ENCODE measurements at regions not wholly inside any gene's neighbourhood (a gene's known extent, or its start where the extent isn't known, plus 50 kb on each side); places are given as distances from the start of the nearest gene placed in this dataset.

DNA sequence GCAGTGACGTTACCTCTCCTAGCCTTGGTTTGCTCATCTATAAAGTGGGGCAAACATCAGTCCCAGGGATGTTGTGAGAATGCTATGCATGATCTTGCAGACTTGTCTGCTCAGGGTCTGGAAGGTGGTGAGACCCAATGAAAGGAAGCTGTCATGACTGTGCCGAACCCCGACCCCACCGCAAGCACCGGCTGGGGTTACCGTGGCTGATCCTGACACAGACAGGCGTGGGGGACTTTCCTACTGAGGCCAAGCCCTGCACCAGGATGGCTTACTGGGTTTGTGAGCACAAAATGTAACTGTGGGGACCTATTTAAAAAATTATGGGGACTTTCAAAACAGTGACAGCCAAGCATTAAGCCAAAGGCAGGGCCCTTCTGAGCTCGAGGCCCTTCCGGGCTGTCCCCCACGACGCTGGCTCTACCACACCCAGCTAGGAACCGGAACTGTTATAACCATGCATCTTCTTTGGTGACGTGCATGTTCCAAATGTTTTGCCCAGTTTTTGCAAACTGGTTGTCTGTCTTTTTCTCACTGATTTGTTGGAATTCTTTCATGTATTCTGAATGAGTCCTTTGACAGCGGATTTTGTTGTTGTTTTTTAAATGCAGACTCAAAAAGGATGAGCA is 76.6 kb upstream of the PMEPA1 start:
- no peak overlapping the region for H3K4me3 ChIP-seq (ENCODE audit: extremely low read depth in 1 of 4, insufficient read depth in 2 of 4, low read depth in 3 of 4, low read length in 4 of 4)
- H3K79me2 ChIP-seq (ENCODE audit: control insufficient read depth in 1 of 2, insufficient read depth in 2 of 2, low read length in 2 of 2): no peaks in the 10 kb centered on the region
- no peak overlapping the region for H3K14ac ChIP-seq (ENCODE audit: insufficient read length)
- H2BK15ac ChIP-seq (ENCODE audit: low read length): no peak overlapping the region
- DNase-seq (ENCODE audit: low read depth in 1 of 2, low spot score in 2 of 2) (no peak), FAIRE-seq (no peak)
- H3K23me2 ChIP-seq (ENCODE audit: low read depth, low read length): no peaks in the 10 kb centered on the region
- H4K5ac ChIP-seq (ENCODE audit: insufficient read length, low read depth, low read length): no peak overlapping the region
- no peak overlapping the region for H3K9ac ChIP-seq (replicated peaks in 1 of 4; ENCODE audit: extremely low read depth in 1 of 4, low read depth in 3 of 4, low read length in 3 of 4)
- H4K20me1 ChIP-seq (replicated peaks in 1 of 2; ENCODE audit: control insufficient read depth in 1 of 2, insufficient read depth in 2 of 2, low read length in 2 of 2): no peaks in the 10 kb centered on the region
- no peaks in the 10 kb centered on the region for H3K27me3 ChIP-seq (replicated peaks in 1 of 4; ENCODE audit: control insufficient read depth in 3 of 4, extremely low read depth in 1 of 4, insufficient read depth in 3 of 4, low read length in 3 of 4)
- no peak overlapping the region for H3K4me2 ChIP-seq (ENCODE audit: insufficient read depth in 1 of 2, low read depth in 2 of 2, low read length in 2 of 2)
- no peak overlapping the region for H3K4ac ChIP-seq (replicated peaks; ENCODE audit: insufficient read length, low read depth, low read length)
- 93% methylated on average over 14 of the region's 14 CpGs; no CpG with 5 or more reads in 1 of the 2 experiments for WGBS, 2 experiments (ENCODE audit: extremely low coverage in 1 of 2, insufficient coverage in 1 of 2, insufficient read length in 1 of 2, insufficient replicate concordance in 2 of 2, low coverage in 1 of 2, low lambda C conversion rate in 2 of 2, missing lambda C conversion rate in 1 of 2)
- H2AK5ac ChIP-seq (ENCODE audit: low read depth, low read length): no peak overlapping the region
- H2BK12ac ChIP-seq (ENCODE audit: low read depth, low read length): no peak overlapping the region
- ChIA-PET POLR2A (ENCODE audit: partially characterized antibody) (no interaction called here), CTCF (ENCODE audit: partially characterized antibody) (interaction anchor here (1.1 kb wide), 1 partner anchor 213 kb away, joined by 3 read pairs; no protein-coding TSS in a partner anchor)
- no peak for TF ChIP-seq KDM5A (IDR thresholded peaks at IDR 0.05; ENCODE audit: low read length)
- TF ChIP-seq KDM1A (IDR thresholded peaks at IDR 0.05; ENCODE audit: borderline replicate concordance, low read length): no peak
- TF ChIP-seq NANOG (IDR thresholded peaks at IDR 0.05; ENCODE audit: insufficient read depth, low read depth, low read length, poor library complexity, severe bottlenecking): no peak
- TF ChIP-seq FOSL1 (IDR thresholded peaks at IDR 0.05; ENCODE audit: insufficient read depth, low read depth, low read length): no peak
- TF ChIP-seq RFX5 (IDR thresholded peaks at IDR 0.05; ENCODE audit: borderline replicate concordance, low read depth, low read length): no peak
- TF ChIP-seq BRCA1 (IDR thresholded peaks at IDR 0.05; ENCODE audit: low read depth, low read length): no peak
- TF ChIP-seq BACH1 (IDR thresholded peaks at IDR 0.05; ENCODE audit: low read length): no peak
- no peak for TF ChIP-seq EGR1 (IDR thresholded peaks at IDR 0.05; ENCODE audit: borderline replicate concordance, low read depth, low read length)
- no peak for TF ChIP-seq SRF (IDR thresholded peaks at IDR 0.05; ENCODE audit: low read depth, low read length)
- no peak for TF ChIP-seq PHF8 (conservative IDR thresholded peaks at IDR 0.05; ENCODE audit: low read depth, low read length)
- no peak for TF ChIP-seq YY1 (IDR thresholded peaks at IDR 0.05; ENCODE audit: low read depth, low read length)
- TF ChIP-seq, protein P1, sequence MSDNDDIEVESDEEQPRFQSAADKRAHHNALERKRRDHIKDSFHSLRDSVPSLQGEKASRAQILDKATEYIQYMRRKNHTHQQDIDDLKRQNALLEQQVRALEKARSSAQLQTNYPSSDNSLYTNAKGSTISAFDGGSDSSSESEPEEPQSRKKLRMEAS (IDR thresholded peaks at IDR 0.05): no peak
- no peak overlapping the region for H4K91ac ChIP-seq (replicated peaks; ENCODE audit: insufficient read length, low read length)
- no peak overlapping the region for H3K23ac ChIP-seq (ENCODE audit: insufficient read length)
- no peak overlapping the region for H4K8ac ChIP-seq (ENCODE audit: extremely low read depth, insufficient read depth, low read length)
- H3K56ac ChIP-seq (replicated peaks; ENCODE audit: insufficient read length, low read depth, low read length): no peak overlapping the region
- no peaks in the 10 kb centered on the region; a peak in 1 of 7 replicates for H3K4me1 ChIP-seq (replicated peaks in 1 of 4; ENCODE audit: control insufficient read depth in 3 of 4, insufficient read depth in 4 of 4, low read length in 3 of 4)
- H3K18ac ChIP-seq (ENCODE audit: extremely low read depth, low read length): peak overlapping the region; percentile 48; the same call in 1 of the 2 replicates
- H3K27ac ChIP-seq (ENCODE audit: low read depth, low read length): no peak overlapping the region
- H2AFZ ChIP-seq (ENCODE audit: low read length): no peak overlapping the region
- H3K79me1 ChIP-seq (ENCODE audit: low read depth, low read length): no peaks in the 10 kb centered on the region
- H2BK120ac ChIP-seq (replicated peaks; ENCODE audit: low read depth, low read length): no peak overlapping the region
- no peak overlapping the region for H2BK5ac ChIP-seq (ENCODE audit: low read depth, low read length)
- H2BK20ac ChIP-seq (ENCODE audit: low read length): no peak overlapping the region
- no peaks in the 10 kb centered on the region for H3K36me3 ChIP-seq (ENCODE audit: control insufficient read depth in 2 of 4, insufficient read depth in 4 of 4, low read length in 3 of 4)
- no peaks in the 10 kb centered on the region for H3K9me3 ChIP-seq (ENCODE audit: insufficient read depth in 2 of 2, low read depth in 1 of 2, low read length in 1 of 2)

Measured in H1 (cell line).